LNCaP clone FGC (cell line): ENCODE measurements at regions not wholly inside any gene's neighbourhood (a gene's known extent, or its start where the extent isn't known, plus 50 kb on each side); places are given as distances from the start of the nearest gene placed in this dataset.
A peak's percentile ranks its signal among the peaks of the same experiment; 100 is the strongest.

Source experiments
- DNase-seq: peaks from one replicate; pipeline ENCODE4 v3.0.0-alpha.2; 2011; ENCODE audit warnings: low read depth
- H3K4me3 ChIP-seq: 2 replicates; pipeline ENCODE4 v1.5.1; 2011; ENCODE audit warnings: mild to moderate bottlenecking, low read depth, low read length, control low read depth
- CTCF ChIP-seq: IDR thresholded peaks from 2 replicates; pipeline ENCODE4 v1.5.1; 2012; ENCODE audit warnings: mild to moderate bottlenecking; ENCODE audit not compliant: control insufficient read depth, insufficient read depth; ENCODE audit errors: extremely low read depth

- no peak for TF ChIP-seq CTCF
- no peak for DNase-seq
These were observed 171.3 kb downstream of the SNCA start for GRCh38 chr4:89665662-89666061.

GRCh38 chr4:89664521-89664920 is 172.4 kb downstream of the SNCA start:
- no peak for TF ChIP-seq CTCF
- DNase-seq = no peak
- H3K4me3 ChIP-seq = no peak overlapping the region

More at GRCh38 chr4:89665662-89666061, 171.3 kb downstream of the SNCA start:
- H3K4me3 ChIP-seq = no peak overlapping the region

DNA sequence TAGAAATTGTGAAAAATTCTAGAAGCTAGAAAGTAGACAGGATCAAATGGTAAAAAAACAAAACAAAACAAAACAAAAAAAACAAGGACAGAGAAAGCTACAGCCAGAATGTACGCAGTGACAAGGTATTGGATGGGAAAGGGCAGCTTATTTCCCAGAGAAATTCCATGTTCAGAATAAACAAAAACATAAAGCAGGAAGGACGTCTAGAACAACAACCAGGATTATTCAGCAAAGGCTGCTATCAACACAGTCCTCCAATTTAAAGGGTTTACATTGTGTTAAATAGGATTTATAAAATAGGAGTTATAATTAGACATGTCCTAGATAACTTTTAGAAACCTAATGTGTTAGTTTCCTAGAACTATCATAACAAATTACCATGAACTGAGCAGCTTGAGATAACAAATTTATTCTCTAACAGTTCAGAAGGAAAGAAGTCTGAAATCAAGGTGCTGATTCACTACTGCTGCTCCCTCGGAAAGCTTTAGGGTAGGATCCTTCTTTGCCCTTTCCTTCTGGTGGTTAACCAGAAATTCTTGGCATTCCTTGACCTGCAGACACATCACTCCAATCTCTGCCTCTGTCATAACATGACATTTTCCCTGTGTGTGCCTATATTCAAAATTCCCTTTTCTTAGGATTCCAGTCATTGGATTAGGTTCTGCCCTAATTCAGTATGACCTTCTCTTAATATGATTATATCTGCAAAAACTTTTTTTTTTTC is 175.6 kb downstream of the SNCA start:
- H3K4me3 ChIP-seq = no peak overlapping the region
- DNase-seq = no peak
- no peak for TF ChIP-seq CTCF

- TF ChIP-seq CTCF = no peak
- no peak overlapping the region for H3K4me3 ChIP-seq
- DNase-seq = no peak
These were observed 176.4 kb downstream of the SNCA start for GRCh38 chr4:89660444-89661172.

DNA sequence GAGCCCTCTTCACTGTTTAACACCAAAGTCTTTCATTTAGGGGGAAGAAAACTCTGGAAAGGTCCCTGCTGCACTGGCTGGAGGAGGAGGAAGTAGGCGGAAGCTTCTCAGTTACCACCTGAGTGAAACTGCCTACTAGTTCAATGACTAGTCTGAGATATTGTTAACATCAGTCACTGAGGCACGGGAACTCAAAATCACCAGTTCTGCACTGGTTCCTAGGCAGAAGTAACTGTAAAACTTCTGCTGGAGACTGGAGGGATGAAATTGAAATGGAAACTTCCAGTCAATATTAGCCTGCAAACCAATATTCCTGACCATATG is 178.3 kb downstream of the SNCA start:
- no peak overlapping the region for H3K4me3 ChIP-seq
- DNase-seq = no peak
- TF ChIP-seq CTCF = no peak

DNA sequence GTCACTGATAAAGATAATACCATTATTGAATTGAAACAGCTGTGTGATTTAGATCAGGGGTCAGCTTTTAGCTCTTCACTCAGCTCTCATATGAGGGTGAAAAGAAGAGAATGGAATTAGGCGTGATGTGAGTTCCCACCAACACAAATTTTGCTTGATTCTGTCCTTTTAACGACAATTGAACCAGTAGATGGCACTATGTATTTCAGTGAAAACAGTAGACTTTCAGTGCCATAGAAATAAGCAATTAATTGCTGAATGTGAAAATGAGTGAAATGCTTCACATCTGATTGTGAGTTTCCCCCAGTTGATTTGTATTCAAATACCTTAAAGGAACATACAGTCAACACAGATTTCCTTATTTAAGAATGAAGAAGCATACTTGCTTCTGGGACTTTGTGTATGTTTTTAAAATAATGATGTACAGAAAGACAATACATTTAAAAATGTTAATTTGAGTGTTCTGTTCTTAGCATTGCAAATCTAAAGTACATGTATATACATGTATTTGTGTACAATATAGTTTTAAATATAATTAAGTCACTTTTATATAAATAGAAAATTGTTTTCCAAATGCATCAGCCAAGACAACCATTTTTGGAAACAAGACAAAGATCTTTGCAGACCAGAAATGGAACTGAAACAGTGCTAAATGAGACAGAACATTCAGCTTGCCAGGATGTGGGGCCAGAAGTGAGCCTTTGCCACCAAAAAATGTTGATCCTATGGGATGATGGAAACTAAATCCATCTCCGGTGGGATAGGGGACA is 178.8 kb downstream of the SNCA start:
- no peak overlapping the region for H3K4me3 ChIP-seq
- no peak for DNase-seq
- TF ChIP-seq CTCF = peak; percentile 52
